GM21390 (cell line): ENCODE measurements at regions not wholly inside any gene's neighbourhood (a gene's known extent, or its start where the extent isn't known, plus 50 kb on each side); places are given as distances from the start of the nearest gene placed in this dataset.
"Not testable (repeated sequence)": the region's sequence is repeated elsewhere in the genome, so short reads cannot be mapped to it uniquely, and the experiment has no call there.

Experiments used
- ATAC-seq: cut with Tn5 transposase; IDR thresholded peaks from one replicate; pipeline ENCODE4 v1.9.1; 2021; ENCODE audit not compliant: unreplicated experiment

GRCh38 chr1:65581119-65581518 is 160.7 kb downstream of the LEPR start:
- no peak for ATAC-seq

- ATAC-seq, result no peak
Observed at GRCh38 chr1:65584399-65584798, 163.9 kb downstream of the LEPR start.

GRCh38 chr1:65590279-65590678 is 169.8 kb downstream of the LEPR start:
- no peak for ATAC-seq

- ATAC-seq, result no peak
Observed at GRCh38 chr1:65593516-65593915, 173.0 kb downstream of the LEPR start.

GRCh38 chr1:65595724-65596123 is 175.3 kb downstream of the LEPR start:
- no peak for ATAC-seq

- no peak for ATAC-seq
Observed at GRCh38 chr1:65596768-65597167, 176.3 kb downstream of the LEPR start.

- no peak for ATAC-seq
Observed at GRCh38 chr1:65605621-65606020, 185.2 kb downstream of the LEPR start.

- no peak for ATAC-seq
Observed at GRCh38 chr1:65606426-65606825, 186.0 kb downstream of the LEPR start.

GRCh38 chr1:65613884-65614283 is 178.8 kb upstream of the PDE4B start:
- ATAC-seq, result no peak

GRCh38 chr1:65615859-65616258 is 176.8 kb upstream of the PDE4B start:
- ATAC-seq, result no peak

GRCh38 chr1:65621721-65622120 is 171.0 kb upstream of the PDE4B start:
- ATAC-seq, result not testable (repeated sequence)

- ATAC-seq, result no peak
Observed at GRCh38 chr1:65623895-65624294, 168.8 kb upstream of the PDE4B start.

- ATAC-seq, result no peak
Observed at GRCh38 chr1:65625528-65625927, 167.2 kb upstream of the PDE4B start.

GRCh38 chr1:65626003-65626402 is 166.7 kb upstream of the PDE4B start:
- no peak for ATAC-seq

GRCh38 chr1:65629788-65630187 is 162.9 kb upstream of the PDE4B start:
- no peak for ATAC-seq

- ATAC-seq, result no peak
Observed at GRCh38 chr1:65630855-65631254, 161.8 kb upstream of the PDE4B start.

- ATAC-seq, result no peak
Observed at GRCh38 chr1:65632235-65632634, 160.5 kb upstream of the PDE4B start.

GRCh38 chr1:65640046-65640445 is 152.6 kb upstream of the PDE4B start:
- no peak for ATAC-seq

GRCh38 chr1:65649185-65649584 is 143.5 kb upstream of the PDE4B start:
- not testable (repeated sequence) for ATAC-seq

GRCh38 chr1:65650682-65651081 is 142.0 kb upstream of the PDE4B start:
- ATAC-seq, result no peak

- not testable (repeated sequence) for ATAC-seq
Observed at GRCh38 chr1:65654526-65654925, 138.2 kb upstream of the PDE4B start.

GRCh38 chr1:65657609-65658008 is 135.1 kb upstream of the PDE4B start:
- ATAC-seq, result not testable (repeated sequence)

GRCh38 chr1:65658122-65658521 is 134.6 kb upstream of the PDE4B start:
- ATAC-seq, result no peak

GRCh38 chr1:65668368-65668767 is 124.3 kb upstream of the PDE4B start:
- no peak for ATAC-seq
